Neural progenitor cell (in vitro differentiated cells): ENCODE measurements at regions not wholly inside any gene's neighbourhood (a gene's known extent, or its start where the extent isn't known, plus 50 kb on each side); places are given as distances from the start of the nearest gene placed in this dataset.
"Not testable (repeated sequence)": the region's sequence is repeated elsewhere in the genome, so short reads cannot be mapped to it uniquely, and the experiment has no call there.

Source experiments
- EZH2 ChIP-seq: fragments of 200-600 bp; sonication (generic); IDR thresholded peaks from 2 replicates; pipeline ENCODE4 v1.6.1; 2017; ENCODE audit warnings: antibody characterized with exemption, mild to moderate bottlenecking, moderate library complexity
- EZH2phosphoT487 ChIP-seq: fragments of 200-600 bp; sonication (generic); IDR thresholded peaks from 2 replicates; pipeline ENCODE4 v1.6.1; 2017; ENCODE audit warnings: antibody characterized with exemption
- TF ChIP-seq, protein P1 (sequence below): fragments of 200-600 bp; sonication (generic); IDR thresholded peaks from 2 replicates; pipeline ENCODE4 v1.5.1; 2017; ENCODE audit warnings: antibody characterized with exemption, mild to moderate bottlenecking

DNA sequence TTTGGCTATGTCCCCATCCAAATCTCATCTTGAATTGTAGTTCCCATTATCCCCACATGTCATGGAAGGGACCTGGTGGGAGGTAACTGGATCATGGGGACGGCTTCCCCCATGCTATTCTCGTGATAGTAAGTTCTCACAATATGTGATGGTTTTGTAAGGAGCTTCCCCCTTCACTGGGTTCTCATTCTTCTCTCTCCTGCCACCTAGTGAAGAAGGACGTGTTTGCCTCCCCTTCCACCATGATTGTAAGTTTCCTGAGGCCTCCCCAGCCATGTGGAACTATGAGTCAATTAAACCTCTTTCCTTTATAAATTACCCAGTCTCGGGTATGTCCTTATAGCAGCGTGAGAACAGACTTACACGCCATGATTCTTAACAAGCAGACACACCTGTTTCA, 165.6 kb downstream of the XPNPEP1 start:
- TF ChIP-seq, protein P1, sequence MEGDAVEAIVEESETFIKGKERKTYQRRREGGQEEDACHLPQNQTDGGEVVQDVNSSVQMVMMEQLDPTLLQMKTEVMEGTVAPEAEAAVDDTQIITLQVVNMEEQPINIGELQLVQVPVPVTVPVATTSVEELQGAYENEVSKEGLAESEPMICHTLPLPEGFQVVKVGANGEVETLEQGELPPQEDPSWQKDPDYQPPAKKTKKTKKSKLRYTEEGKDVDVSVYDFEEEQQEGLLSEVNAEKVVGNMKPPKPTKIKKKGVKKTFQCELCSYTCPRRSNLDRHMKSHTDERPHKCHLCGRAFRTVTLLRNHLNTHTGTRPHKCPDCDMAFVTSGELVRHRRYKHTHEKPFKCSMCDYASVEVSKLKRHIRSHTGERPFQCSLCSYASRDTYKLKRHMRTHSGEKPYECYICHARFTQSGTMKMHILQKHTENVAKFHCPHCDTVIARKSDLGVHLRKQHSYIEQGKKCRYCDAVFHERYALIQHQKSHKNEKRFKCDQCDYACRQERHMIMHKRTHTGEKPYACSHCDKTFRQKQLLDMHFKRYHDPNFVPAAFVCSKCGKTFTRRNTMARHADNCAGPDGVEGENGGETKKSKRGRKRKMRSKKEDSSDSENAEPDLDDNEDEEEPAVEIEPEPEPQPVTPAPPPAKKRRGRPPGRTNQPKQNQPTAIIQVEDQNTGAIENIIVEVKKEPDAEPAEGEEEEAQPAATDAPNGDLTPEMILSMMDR: peak; percentile 34
- not testable (repeated sequence) for TF ChIP-seq EZH2phosphoT487, EZH2
